Aorta (tissue), 5 donors: ENCODE measurements at regions not wholly inside any gene's neighbourhood (a gene's known extent, or its start where the extent isn't known, plus 50 kb on each side); places are given as distances from the start of the nearest gene placed in this dataset.
"Not testable (repeated sequence)": the region's sequence is repeated elsewhere in the genome, so short reads cannot be mapped to it uniquely, and the experiment has no call there.

Experiments used
- ATAC-seq: fragments of 200-7000 bp; cut with Tn5 transposase; one replicate; pipeline ENCODE4 v1.9.1; 2022; ENCODE audit warnings: moderate library complexity; ENCODE audit not compliant: low FRiP score
- DNase-seq, 2 donors: peaks; one replicate each; pipeline ENCODE4 v3.0.0-alpha.2; 2020
- H3K27ac ChIP-seq, 2 donors: one replicate each; pipeline ENCODE4 v1.5.1; 2013; ENCODE audit warnings: low read length in 2 of 2, mild to moderate bottlenecking in 2 of 2, moderate library complexity in 2 of 2, control low read depth in 1 of 2, inconsistent platforms in 1 of 2, low read depth in 1 of 2
- H3K27me3 ChIP-seq, 2 donors: one replicate each; pipeline ENCODE4 v1.6.1; 2013; ENCODE audit warnings: control low read depth in 1 of 2, low read length in 1 of 2, mild to moderate bottlenecking in 1 of 2, moderate library complexity in 1 of 2; ENCODE audit not compliant: insufficient read depth in 2 of 2, control insufficient read depth in 1 of 2
- H3K36me3 ChIP-seq, 2 donors: one replicate each; pipeline ENCODE4 v1.6.1; 2013; ENCODE audit warnings: control low read depth in 1 of 2, low read length in 1 of 2, mild to moderate bottlenecking in 1 of 2; ENCODE audit not compliant: insufficient read depth in 2 of 2, control insufficient read depth in 1 of 2
- H3K4me1 ChIP-seq, 2 donors: one replicate each; pipeline ENCODE4 v1.6.1; 2013; ENCODE audit warnings: low read length in 2 of 2, control low read depth in 1 of 2, mild to moderate bottlenecking in 1 of 2, moderate library complexity in 1 of 2; ENCODE audit not compliant: insufficient read depth in 2 of 2, control insufficient read depth in 1 of 2
- H3K4me3 ChIP-seq, 2 donors: one replicate each; pipeline ENCODE4 v1.5.1; 2013; ENCODE audit warnings: low read length in 2 of 2, control low read depth in 1 of 2, mild to moderate bottlenecking in 1 of 2
- H3K9me3 ChIP-seq: one replicate; pipeline ENCODE4 v1.6.1; 2013; ENCODE audit warnings: mild to moderate bottlenecking, low read length; ENCODE audit not compliant: control insufficient read depth
- WGBS, 2 donors: extraction: QIAGEN DNeasy Blood & Tissue Kit; methylation state at CpG; one replicate each; pipeline ENCODE4 v1.1.7; 2013; 5-methylcytosine and 5-hydroxymethylcytosine counted together
- intact Hi-C, 2 donors: fragments of 100-400 bp; cut with DNase I; formaldehyde crosslinking; loops; one replicate each; pipeline versions ENCODE4 v1.14.2 to v1.15.0; 2022
- donor health status: healthy with polysubstance abuse.
- donor health status: Bipolar disorder and iron deficiency.
- donor health status: DM: no; HTN: no; CAD: no.
- donor health status: DM: no; HTN: no; CAD: no.
- donor health status: DM: yes; HTN: yes; CAD: no.

DNA sequence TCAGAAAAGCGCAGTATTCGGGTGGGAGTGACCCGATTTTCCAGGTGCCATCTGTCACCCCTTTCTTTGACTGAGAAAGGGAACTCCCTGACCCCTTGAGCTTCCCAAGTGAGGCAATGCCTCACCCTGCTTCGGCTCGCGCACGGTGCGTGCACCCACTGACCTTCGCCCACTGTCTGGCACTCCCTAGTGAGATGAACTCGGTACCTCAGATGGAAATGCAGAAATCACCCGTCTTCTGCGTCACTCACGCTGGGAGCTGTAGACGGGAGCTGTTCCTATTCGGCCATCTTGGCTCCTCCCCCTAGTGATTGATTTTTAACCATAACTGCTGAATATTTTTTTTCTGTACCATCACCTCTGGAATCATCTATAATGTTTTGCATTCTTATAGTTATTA lies 359.1 kb downstream of the C3orf38 start:
- H3K36me3 ChIP-seq, intact Hi-C loops, H3K4me1 ChIP-seq, H3K27ac ChIP-seq, H3K27me3 ChIP-seq, DNase-seq, ATAC-seq, H3K4me3 ChIP-seq, H3K9me3 ChIP-seq: not testable (repeated sequence)
- WGBS, 2 donors = 90 to 91% methylated on average over 15 of the region's 15 CpGs

DNA sequence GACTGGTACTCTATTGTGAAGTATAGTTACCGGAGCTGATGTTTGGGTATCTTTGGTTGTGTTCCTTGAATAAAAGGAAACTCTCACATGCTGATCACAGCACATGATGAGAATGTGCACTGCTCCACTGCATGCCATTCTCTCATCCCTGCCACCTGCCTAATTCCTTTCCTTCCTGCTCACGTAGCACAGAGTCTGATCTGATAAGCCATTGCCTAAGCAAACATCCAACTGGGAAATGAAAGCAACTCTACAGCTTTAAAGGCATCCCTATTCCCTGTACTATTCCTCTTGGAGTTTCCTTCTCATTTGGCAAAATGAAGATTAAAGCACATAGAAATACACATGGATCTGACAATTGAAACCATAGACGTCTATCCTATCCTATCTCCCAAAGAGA lies 359.8 kb downstream of the C3orf38 start:
- Histone ChIP-seq H3K4me1 (no peaks in the 10 kb centered on the region), H3K27ac (no peak overlapping the region), H3K27me3 (no peaks in the 10 kb centered on the region), H3K4me3 (no peak overlapping the region), H3K36me3 (no peaks in the 10 kb centered on the region), H3K9me3 (no peaks in the 10 kb centered on the region)
- WGBS, 2 donors = 63 to 68% methylated on average over 3 of the region's 3 CpGs
- ATAC-seq (no peak), DNase-seq (no peak)
- intact Hi-C loops = no loop called here

DNA sequence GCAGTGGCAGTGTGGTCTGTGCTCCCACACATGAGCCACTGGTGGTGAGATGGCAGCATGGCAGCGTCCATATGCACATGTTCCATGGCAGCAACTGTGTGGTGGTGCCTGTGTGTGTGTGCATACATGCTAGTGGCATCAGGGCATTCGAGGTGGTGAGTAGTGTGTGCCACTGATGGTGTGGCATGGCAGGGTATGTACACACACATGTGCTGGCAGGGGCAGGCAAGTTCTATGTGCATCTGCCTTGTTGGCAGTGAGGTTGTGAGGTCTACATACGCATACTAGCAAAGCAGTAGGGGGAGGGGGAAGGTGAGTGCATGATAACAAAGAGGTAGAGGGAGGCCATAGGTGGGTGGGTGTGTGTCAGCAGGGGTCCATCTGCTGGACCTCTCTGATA lies 378.7 kb downstream of the C3orf38 start:
- Histone ChIP-seq H3K27me3 (no peaks in the 10 kb centered on the region), H3K27ac (no peak overlapping the region), H3K9me3 (peaks cover 2% of the 10 kb centered on the region), H3K4me3 (no peak overlapping the region), H3K4me1 (no peaks in the 10 kb centered on the region), H3K36me3 (no peaks in the 10 kb centered on the region)
- intact Hi-C loops = no loop called here
- DNase-seq (no peak), ATAC-seq (peak; percentile 22)
- WGBS, 2 donors = 75 to 79% methylated on average over 3 of the region's 3 CpGs

DNA sequence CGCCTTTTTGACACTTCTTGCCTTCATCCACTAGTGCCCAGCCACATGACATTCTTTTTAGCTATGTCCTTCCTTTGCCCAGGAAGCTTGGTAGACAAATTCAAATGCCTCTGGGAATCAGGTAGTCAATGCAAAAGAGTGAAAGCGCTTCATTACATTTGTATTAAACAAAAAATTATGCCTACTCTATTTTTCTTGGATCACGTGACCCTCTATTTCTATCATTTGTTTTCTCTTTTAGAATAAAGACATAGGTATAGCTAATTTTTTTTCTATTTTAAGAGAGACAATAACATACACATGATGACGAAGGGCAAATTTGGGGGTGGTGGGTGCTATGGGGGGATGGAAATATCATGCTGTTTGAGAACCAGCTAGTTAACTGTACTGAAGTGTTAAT lies 384.8 kb downstream of the C3orf38 start:
- Histone ChIP-seq H3K4me1 (no peaks in the 10 kb centered on the region), H3K9me3 (no peaks in the 10 kb centered on the region), H3K36me3 (no peaks in the 10 kb centered on the region), H3K27ac (no peak overlapping the region), H3K27me3 (no peaks in the 10 kb centered on the region), H3K4me3 (no peak overlapping the region)
- intact Hi-C loops = no loop called here
- ATAC-seq (no peak), DNase-seq (no peak)
- 66% methylated on average over 4 of the region's 4 CpGs for WGBS, 2 donors

DNA sequence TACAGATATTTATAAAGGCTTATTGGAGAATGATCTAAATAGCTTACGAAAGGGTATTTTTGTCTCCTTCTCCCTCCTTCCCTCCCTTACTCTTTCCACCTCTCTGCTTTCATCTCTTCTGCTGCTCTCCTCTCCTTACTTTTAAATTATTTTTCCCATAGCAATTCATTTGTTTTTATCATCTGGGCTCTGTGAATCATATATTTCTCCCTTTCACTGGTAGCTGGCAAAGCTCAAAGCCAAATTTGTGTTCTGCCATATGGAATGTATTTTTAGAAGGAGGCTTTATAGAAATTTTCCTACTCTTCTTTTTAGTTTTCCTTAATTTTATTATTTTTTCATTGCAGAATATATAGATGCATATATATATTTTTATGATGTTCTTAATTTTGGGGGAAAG lies 385.8 kb downstream of the C3orf38 start:
- no peak for DNase-seq
- WGBS, 2 donors = 77 to 86% methylated on average over 1 of the region's 1 CpG
- Histone ChIP-seq H3K4me3 (no peak overlapping the region), H3K36me3 (no peaks in the 10 kb centered on the region), H3K4me1 (no peaks in the 10 kb centered on the region), H3K27ac (no peak overlapping the region), H3K27me3 (no peaks in the 10 kb centered on the region), H3K9me3 (no peaks in the 10 kb centered on the region)
- no peak for ATAC-seq
- intact Hi-C loops = no loop called here

DNA sequence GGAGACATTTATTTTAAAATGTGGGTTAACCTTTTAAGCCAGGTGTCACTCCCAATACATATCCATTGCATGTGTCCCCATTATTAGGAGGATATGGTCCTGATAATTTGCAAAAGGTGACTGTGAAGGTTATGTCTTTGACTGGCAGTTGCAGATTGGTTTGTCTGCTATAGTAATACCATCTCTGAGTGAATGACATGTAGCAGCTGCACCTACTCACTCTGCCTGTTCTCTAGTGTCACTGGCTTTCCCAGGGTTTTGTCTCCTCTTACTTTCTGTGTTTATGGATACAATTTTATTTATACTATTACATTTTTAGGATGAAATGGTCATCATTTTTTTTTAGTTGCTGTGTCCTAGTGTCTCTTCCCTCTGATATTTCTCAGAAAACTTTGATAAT lies 393.2 kb downstream of the C3orf38 start:
- H3K4me3 ChIP-seq = no peak overlapping the region
- no peaks in the 10 kb centered on the region for H3K9me3 ChIP-seq
- H3K27ac ChIP-seq = no peak overlapping the region
- DNase-seq = no peak
- no peaks in the 10 kb centered on the region for H3K27me3 ChIP-seq
- no peak for ATAC-seq
- H3K4me1 ChIP-seq = no peaks in the 10 kb centered on the region
- intact Hi-C loops = no loop called here
- no peaks in the 10 kb centered on the region for H3K36me3 ChIP-seq

DNA sequence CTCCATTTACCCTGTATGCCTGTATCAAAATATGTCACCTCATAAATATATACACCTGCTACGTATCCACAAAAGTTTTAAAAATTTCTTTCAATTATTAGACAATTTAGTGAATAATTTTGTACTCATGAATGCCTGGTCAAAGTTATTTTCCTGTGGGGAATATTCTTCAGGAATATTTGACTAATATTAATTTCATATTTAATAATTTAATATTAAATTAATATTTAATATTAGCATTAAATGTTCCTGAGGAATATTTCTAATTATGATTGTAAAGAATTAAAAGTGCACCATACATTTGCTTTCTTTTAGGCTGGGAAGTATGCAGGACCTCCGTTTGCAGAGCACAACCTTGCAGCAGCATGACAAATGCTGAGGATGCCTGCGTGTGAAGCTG lies 422.7 kb downstream of the C3orf38 start:
- 71 to 78% methylated on average over 3 of the region's 3 CpGs for WGBS, 2 donors
- intact Hi-C loops = no loop called here

DNA sequence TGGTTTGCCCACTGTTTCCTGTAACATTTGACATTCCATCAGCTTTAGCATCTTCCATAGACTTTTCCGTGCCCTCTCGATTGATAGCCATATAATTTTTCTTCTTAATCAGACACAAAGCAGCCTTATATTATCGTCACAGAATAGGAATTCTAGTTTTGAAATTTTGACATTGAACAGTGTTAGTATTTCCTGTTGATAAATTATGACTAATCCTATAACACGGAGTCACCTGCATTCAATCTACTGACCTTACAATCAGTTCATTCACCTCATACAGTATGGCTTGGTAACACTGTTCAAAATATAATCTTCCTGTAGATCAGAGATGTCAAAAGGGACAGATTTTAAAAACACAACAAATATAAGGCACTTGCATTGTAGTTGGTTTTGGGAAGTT lies 423.7 kb downstream of the C3orf38 start:
- Histone ChIP-seq H3K4me1 (no peaks in the 10 kb centered on the region), H3K27me3 (no peaks in the 10 kb centered on the region), H3K27ac (no peak overlapping the region), H3K9me3 (no peaks in the 10 kb centered on the region), H3K36me3 (no peaks in the 10 kb centered on the region), H3K4me3 (no peak overlapping the region)
- WGBS, 2 donors = 52 to 68% methylated on average over 4 of the region's 4 CpGs
- ATAC-seq (no peak), DNase-seq (no peak)
- intact Hi-C loops = no loop called here

More for the DNA sequence above, 422.7 kb downstream of the C3orf38 start:
- Histone ChIP-seq H3K4me3 (no peak overlapping the region), H3K36me3 (no peaks in the 10 kb centered on the region), H3K4me1 (no peaks in the 10 kb centered on the region), H3K9me3 (no peaks in the 10 kb centered on the region), H3K27ac (no peak overlapping the region), H3K27me3 (no peaks in the 10 kb centered on the region)
- DNase-seq (no peak), ATAC-seq (no peak)

DNA sequence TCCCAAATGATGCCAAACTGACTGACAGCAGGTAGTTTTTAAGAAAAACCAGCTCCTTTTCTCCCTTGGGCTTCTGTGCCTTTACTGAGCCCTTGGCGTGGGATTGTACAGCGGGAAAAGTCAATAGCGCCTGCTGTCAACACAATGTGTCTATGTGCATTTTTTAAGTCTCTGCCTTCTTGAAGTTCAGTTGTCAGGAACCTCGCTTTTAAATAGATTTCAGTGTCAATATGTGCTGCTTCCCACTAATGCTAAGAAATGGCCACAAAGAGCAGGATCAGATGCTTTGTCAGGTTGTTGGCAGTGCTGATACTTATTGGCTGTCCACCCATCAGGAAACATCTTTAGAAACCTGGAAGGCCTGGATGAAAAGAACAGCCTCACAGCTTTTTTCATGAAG lies 424.4 kb downstream of the C3orf38 start:
- no peaks in the 10 kb centered on the region for H3K4me1 ChIP-seq
- H3K36me3 ChIP-seq = no peaks in the 10 kb centered on the region
- no peaks in the 10 kb centered on the region for H3K9me3 ChIP-seq
- ATAC-seq (no peak), DNase-seq (no peak)
- H3K4me3 ChIP-seq = no peak overlapping the region
- intact Hi-C loops = no loop called here
- no peak overlapping the region for H3K27ac ChIP-seq
- WGBS, 2 donors = 71 to 86% methylated on average over 4 of the region's 4 CpGs
- H3K27me3 ChIP-seq = no peaks in the 10 kb centered on the region
